Prostate gland (tissue), 2 donors: ENCODE measurements at regions not wholly inside any gene's neighbourhood (a gene's known extent, or its start where the extent isn't known, plus 50 kb on each side); places are given as distances from the start of the nearest gene placed in this dataset.

Experiments used
- CTCF ChIP-seq, 4 experiments: fragments of 200-600 bp in 2 of 4; fragments of 450-650 bp in 2 of 4; sonication (generic) in 2 of 4; IDR thresholded peaks; 1 replicate in 3 of 4; 2 replicates in 1 of 4; pipeline ENCODE4 v1.5.1; 2016 to 2019; ENCODE audit warnings: antibody characterized with exemption in 4 of 4, mild to moderate bottlenecking in 2 of 4, moderate library complexity in 2 of 4
- POLR2A ChIP-seq: fragments of 450-650 bp; IDR thresholded peaks from one replicate; pipeline ENCODE4 v1.6.1; 2016; ENCODE audit warnings: antibody characterized with exemption, mild to moderate bottlenecking
- POLR2AphosphoS5 ChIP-seq: sonication (generic); formaldehyde crosslinking; IDR thresholded peaks from one replicate; pipeline ENCODE4 v1.6.1; 2017; ENCODE audit warnings: antibody characterized with exemption

GRCh38 chr22:22150457-22150856 is 94.1 kb upstream of the VPREB1 start:
- TF ChIP-seq CTCF (IDR thresholded peaks at IDR 0.05) (no peak), POLR2A (no peak), POLR2AphosphoS5 (no peak)
